Activated CD4-positive, alpha-beta T cell treated with anti-CD3 and anti-CD28 coated beads for 36 hours (primary cell): ENCODE measurements at regions not wholly inside any gene's neighbourhood (a gene's known extent, or its start where the extent isn't known, plus 50 kb on each side); places are given as distances from the start of the nearest gene placed in this dataset.
A peak's percentile ranks its signal among the peaks of the same experiment; 100 is the strongest.

Experiments
- ATAC-seq: fragments of 200-7000 bp; cut with Tn5 transposase; one replicate; pipeline ENCODE4 v1.10.0; 2021; ENCODE audit warnings: mild to moderate bottlenecking, moderate library complexity
- CTCF ChIA-PET: fragments of 350-600 bp; sonication (Branson Sonifier 250); formaldehyde crosslinking; loops from one replicate; lab custom pipeline; 2021; ENCODE audit warnings: antibody characterized with exemption; lab: Charles Lee
- POLR2A ChIA-PET: fragments of 350-600 bp; sonication (Branson Sonifier 250); formaldehyde crosslinking; loops from one replicate; lab custom pipeline; 2021; ENCODE audit warnings: antibody characterized with exemption, inconsistent platforms; lab: Charles Lee
- DNase-seq: peaks from one replicate; pipeline ENCODE4 v3.0.0-alpha.2; 2020
- H3K27ac Mint-ChIP-seq: one replicate; pipeline ENCODE4 v1.8.0; 2021; ENCODE audit warnings: mixed read lengths
- H3K27me3 Mint-ChIP-seq: one replicate; pipeline ENCODE4 v1.8.0; 2021; ENCODE audit warnings: mixed read lengths
- H3K36me3 Mint-ChIP-seq: one replicate; pipeline ENCODE4 v1.8.0; 2021; ENCODE audit warnings: low read depth, mixed read lengths
- H3K4me1 Mint-ChIP-seq: one replicate; pipeline ENCODE4 v1.8.0; 2021; ENCODE audit warnings: mixed read lengths
- H3K4me3 Mint-ChIP-seq: one replicate; pipeline ENCODE4 v1.8.0; 2021; ENCODE audit warnings: mild to moderate bottlenecking, moderate library complexity, mixed read lengths
- H3K9me3 Mint-ChIP-seq: one replicate; pipeline ENCODE4 v1.8.0; 2021; ENCODE audit warnings: low read depth, mixed read lengths
- intact Hi-C, 2 experiments: fragments of 100-400 bp; cut with DNase I in 1 of 2; cut with micrococcal nuclease in 1 of 2; formaldehyde crosslinking; loops; one replicate each; pipeline versions ENCODE4 v1.14.2 to v1.15.1; 2022 to 2024; cut with DNase I, micrococcal nuclease

- POLR2A ChIA-PET, result no interaction called here
- no peak overlapping the region for H3K27ac Mint-ChIP-seq
- no peaks in the 10 kb centered on the region for H3K9me3 Mint-ChIP-seq
- no peak for DNase-seq
- CTCF ChIA-PET, result interaction anchor here (0.8 kb wide), 1 partner anchor 94 kb away, joined by 5 read pairs; no protein-coding TSS in a partner anchor
- intact Hi-C loops, result no loop called here
- peaks cover 8% of the 10 kb centered on the region for H3K27me3 Mint-ChIP-seq
- H3K4me1 Mint-ChIP-seq, result no peaks in the 10 kb centered on the region
- ATAC-seq, result no peak
- no peak overlapping the region for H3K4me3 Mint-ChIP-seq
- H3K36me3 Mint-ChIP-seq, result no peaks in the 10 kb centered on the region
Measured at GRCh38 chr3:132189601-132190000, 127.6 kb upstream of the ACP3 start.

GRCh38 chr3:132196113-132196512 is 121.1 kb upstream of the ACP3 start:
- intact Hi-C loops, result no loop called here
- Mint-ChIP-seq H3K27ac (no peak overlapping the region), H3K27me3 (peaks cover 4% of the 10 kb centered on the region), H3K4me3 (no peak overlapping the region), H3K36me3 (no peaks in the 10 kb centered on the region), H3K9me3 (no peaks in the 10 kb centered on the region), H3K4me1 (no peaks in the 10 kb centered on the region)
- DNase-seq, result no peak
- no peak for ATAC-seq
- ChIA-PET POLR2A (no interaction called here), CTCF (no interaction called here)

- ATAC-seq, result no peak
- DNase-seq, result no peak
- ChIA-PET CTCF (no interaction called here), POLR2A (no interaction called here)
- Mint-ChIP-seq H3K36me3 (no peaks in the 10 kb centered on the region), H3K4me3 (no peak overlapping the region), H3K27ac (no peak overlapping the region), H3K4me1 (no peaks in the 10 kb centered on the region), H3K27me3 (peaks cover 4% of the 10 kb centered on the region), H3K9me3 (no peaks in the 10 kb centered on the region)
- intact Hi-C loops, result no loop called here
Measured at GRCh38 chr3:132198516-132198915, 118.7 kb upstream of the ACP3 start.

DNA sequence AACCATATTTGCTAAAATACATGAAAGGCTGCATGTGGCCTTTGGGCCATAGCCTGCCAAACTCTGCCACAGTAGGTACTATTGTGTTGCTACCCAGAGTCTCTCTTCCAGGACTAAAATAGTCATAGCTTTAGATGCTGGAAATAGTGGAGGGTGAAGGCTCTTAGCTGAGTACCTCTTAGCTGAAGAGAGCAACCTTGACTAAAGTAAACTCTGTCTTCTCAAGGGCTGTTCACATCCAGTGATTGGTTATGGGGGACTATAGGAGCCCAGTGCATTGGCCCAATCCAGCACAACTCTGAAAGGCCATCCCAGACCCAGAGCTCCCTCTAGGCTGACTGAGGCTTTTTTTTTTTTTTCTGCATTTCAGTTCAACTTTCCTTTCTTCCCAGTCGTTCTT is 117.8 kb upstream of the ACP3 start:
- no peak for ATAC-seq
- H3K27ac Mint-ChIP-seq, result no peak overlapping the region
- no peak for DNase-seq
- POLR2A ChIA-PET, result no interaction called here
- no peaks in the 10 kb centered on the region for H3K36me3 Mint-ChIP-seq
- H3K27me3 Mint-ChIP-seq, result peaks cover 2% of the 10 kb centered on the region
- H3K4me3 Mint-ChIP-seq, result no peak overlapping the region
- H3K9me3 Mint-ChIP-seq, result no peaks in the 10 kb centered on the region
- intact Hi-C loops, result no loop called here
- CTCF ChIA-PET, result interaction anchor here (0.7 to 1.0 kb wide), 2 partner anchors 17 to 27 kb away, joined by 3 to 5 read pairs; no protein-coding TSS in a partner anchor
- no peaks in the 10 kb centered on the region for H3K4me1 Mint-ChIP-seq

DNA sequence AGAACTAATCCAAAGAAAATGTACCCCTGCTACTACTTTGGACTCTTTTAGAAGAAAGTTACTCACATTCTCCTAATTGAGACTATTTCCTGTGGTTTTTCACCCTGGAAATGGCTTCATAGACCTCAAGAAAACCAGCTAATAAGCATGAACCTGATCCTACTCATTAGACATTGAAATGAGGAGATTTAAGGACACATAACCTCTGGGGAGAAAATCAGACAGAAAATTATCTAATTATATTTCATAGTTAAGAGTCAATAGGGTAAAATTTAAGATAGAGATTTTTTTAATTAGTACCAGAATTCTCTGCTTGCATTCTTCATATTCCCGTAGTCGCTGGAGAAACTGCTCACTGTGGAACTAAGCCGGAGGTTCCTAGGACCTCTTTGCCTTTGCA is 114.6 kb upstream of the ACP3 start:
- no peak for ATAC-seq
- intact Hi-C loops, result loop anchor here in 1 of 2 experiments (5.0 kb wide), 1 partner anchor 50 kb away; no protein-coding TSS in a partner anchor
- DNase-seq, result no peak
- no peaks in the 10 kb centered on the region for H3K9me3 Mint-ChIP-seq
- H3K27ac Mint-ChIP-seq, result no peak overlapping the region
- peaks cover 2% of the 10 kb centered on the region for H3K27me3 Mint-ChIP-seq
- ChIA-PET CTCF (no interaction called here), POLR2A (no interaction called here)
- no peaks in the 10 kb centered on the region for H3K4me1 Mint-ChIP-seq
- no peak overlapping the region for H3K4me3 Mint-ChIP-seq
- no peaks in the 10 kb centered on the region for H3K36me3 Mint-ChIP-seq

DNA sequence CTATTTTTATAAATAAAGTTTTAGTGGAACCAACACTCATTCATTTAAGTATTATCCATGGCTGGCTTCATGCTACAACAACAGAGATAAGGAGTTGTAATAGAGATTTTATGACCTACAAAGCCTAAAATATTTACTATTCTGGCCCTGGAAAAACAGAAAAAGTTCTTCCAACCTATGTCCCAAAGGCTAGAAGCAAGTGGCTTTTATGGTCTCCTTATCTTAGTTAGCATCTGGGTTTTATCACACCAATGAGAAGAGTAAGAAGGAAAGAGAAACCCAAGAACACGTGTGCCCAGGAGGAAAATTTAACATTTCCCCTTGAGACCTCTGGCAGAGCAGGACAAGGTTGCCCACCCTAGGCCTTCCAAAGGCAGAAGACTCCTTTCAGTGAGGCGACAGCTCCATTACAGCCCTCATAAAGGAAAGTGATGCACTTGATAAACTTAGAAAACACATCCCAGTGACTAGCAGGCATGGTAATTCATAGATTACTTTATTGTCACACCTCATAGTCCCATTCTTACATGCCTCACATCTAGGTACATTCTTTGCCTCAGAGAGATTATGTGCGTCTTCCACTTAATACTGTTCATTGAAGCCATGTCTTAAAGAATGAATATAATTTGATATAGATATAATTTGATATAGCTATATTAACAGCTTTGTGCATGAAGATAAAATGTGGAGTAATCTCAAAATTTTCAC is 113.2 kb upstream of the ACP3 start:
- POLR2A ChIA-PET, result no interaction called here
- CTCF ChIA-PET, result no interaction called here
- DNase-seq (no peak), ATAC-seq (no peak)
- H3K36me3 Mint-ChIP-seq, result no peaks in the 10 kb centered on the region
- no peaks in the 10 kb centered on the region for H3K4me1 Mint-ChIP-seq
- no peak overlapping the region for H3K4me3 Mint-ChIP-seq
- H3K9me3 Mint-ChIP-seq, result no peaks in the 10 kb centered on the region
- intact Hi-C loops, result loop anchor here in 1 of 2 experiments (5.0 kb wide), 1 partner anchor 52 kb away; no protein-coding TSS in a partner anchor
- H3K27ac Mint-ChIP-seq, result no peak overlapping the region
- peaks cover 5% of the 10 kb centered on the region for H3K27me3 Mint-ChIP-seq

GRCh38 chr3:132205609-132206008 is 111.6 kb upstream of the ACP3 start:
- H3K36me3 Mint-ChIP-seq, result no peaks in the 10 kb centered on the region
- DNase-seq, result no peak
- peaks cover 8% of the 10 kb centered on the region for H3K27me3 Mint-ChIP-seq
- H3K9me3 Mint-ChIP-seq, result no peaks in the 10 kb centered on the region
- no peak overlapping the region for H3K4me3 Mint-ChIP-seq
- POLR2A ChIA-PET, result no interaction called here
- H3K4me1 Mint-ChIP-seq, result no peaks in the 10 kb centered on the region
- H3K27ac Mint-ChIP-seq, result no peak overlapping the region
- CTCF ChIA-PET, result no interaction called here
- intact Hi-C loops, result no loop called here
- ATAC-seq, result no peak

DNA sequence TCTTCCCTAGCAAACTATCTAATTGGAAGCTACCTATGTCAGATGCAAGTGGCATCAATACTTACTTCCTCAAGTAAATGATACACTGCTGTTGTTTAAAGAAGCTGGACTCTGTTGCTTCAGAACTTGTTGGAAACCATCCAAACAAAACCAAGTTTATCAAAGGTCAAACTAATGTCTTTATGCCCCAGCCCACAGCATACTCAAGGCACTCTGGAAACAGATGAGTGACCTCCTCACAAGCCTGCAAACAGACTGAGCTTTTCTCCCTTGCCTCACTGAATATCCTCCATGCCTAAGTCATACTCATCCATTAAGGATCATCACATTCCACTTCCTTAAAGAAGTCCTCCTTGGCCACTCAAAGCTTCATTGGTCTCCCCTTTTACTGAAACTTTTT is 107.4 kb upstream of the ACP3 start:
- POLR2A ChIA-PET, result no interaction called here
- ATAC-seq (no peak), DNase-seq (no peak)
- intact Hi-C loops, result no loop called here
- H3K27me3 Mint-ChIP-seq, result peaks cover 19% of the 10 kb centered on the region
- no peak overlapping the region for H3K4me3 Mint-ChIP-seq
- H3K36me3 Mint-ChIP-seq, result no peaks in the 10 kb centered on the region
- H3K9me3 Mint-ChIP-seq, result no peaks in the 10 kb centered on the region
- no peaks in the 10 kb centered on the region for H3K4me1 Mint-ChIP-seq
- CTCF ChIA-PET, result interaction anchor here (1.1 to 1.3 kb wide), 2 partner anchors 414 to 1176 kb away, joined by 3 to 6 read pairs; no protein-coding TSS in a partner anchor
- H3K27ac Mint-ChIP-seq, result no peak overlapping the region

GRCh38 chr3:132210476-132211346 is 106.5 kb upstream of the ACP3 start:
- H3K27ac Mint-ChIP-seq, result no peak overlapping the region
- DNase-seq, result peak; percentile 47
- no peaks in the 10 kb centered on the region for H3K9me3 Mint-ChIP-seq
- H3K4me1 Mint-ChIP-seq, result no peaks in the 10 kb centered on the region
- ATAC-seq, result no peak
- peaks cover 17% of the 10 kb centered on the region for H3K27me3 Mint-ChIP-seq
- no peaks in the 10 kb centered on the region for H3K36me3 Mint-ChIP-seq
- intact Hi-C loops, result no loop called here
- no peak overlapping the region for H3K4me3 Mint-ChIP-seq
- CTCF ChIA-PET, result interaction anchor here (0.8 to 1.5 kb wide), 6 partner anchors 21 to 1177 kb away, joined by 3 to 6 read pairs (median 3); partner anchors contain the start of gene CPNE4
- POLR2A ChIA-PET, result no interaction called here

DNA sequence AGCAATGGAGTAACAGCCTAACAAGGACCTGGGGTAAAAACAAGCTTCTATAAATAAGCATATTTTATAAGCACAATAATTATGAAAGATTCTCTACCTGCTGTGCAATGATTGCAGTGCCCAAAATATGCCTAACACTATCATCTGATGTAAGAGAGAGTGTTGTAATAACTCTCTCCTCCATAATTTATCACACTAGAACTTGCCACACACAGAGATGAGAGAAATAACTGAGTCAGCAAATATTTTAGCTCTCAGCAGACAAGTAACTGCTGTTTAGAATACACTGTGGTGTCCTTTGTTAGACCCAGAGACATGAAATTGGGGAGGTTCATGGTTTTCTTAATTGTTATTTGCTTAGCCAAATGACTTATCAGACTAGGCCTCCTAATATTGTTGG is 105.3 kb upstream of the ACP3 start:
- ATAC-seq (no peak), DNase-seq (no peak)
- intact Hi-C loops, result no loop called here
- ChIA-PET POLR2A (no interaction called here), CTCF (no interaction called here)
- H3K36me3 Mint-ChIP-seq, result no peaks in the 10 kb centered on the region
- no peak overlapping the region for H3K27ac Mint-ChIP-seq
- no peak overlapping the region for H3K4me3 Mint-ChIP-seq
- no peaks in the 10 kb centered on the region for H3K4me1 Mint-ChIP-seq
- peaks cover 19% of the 10 kb centered on the region for H3K27me3 Mint-ChIP-seq
- no peaks in the 10 kb centered on the region for H3K9me3 Mint-ChIP-seq

DNA sequence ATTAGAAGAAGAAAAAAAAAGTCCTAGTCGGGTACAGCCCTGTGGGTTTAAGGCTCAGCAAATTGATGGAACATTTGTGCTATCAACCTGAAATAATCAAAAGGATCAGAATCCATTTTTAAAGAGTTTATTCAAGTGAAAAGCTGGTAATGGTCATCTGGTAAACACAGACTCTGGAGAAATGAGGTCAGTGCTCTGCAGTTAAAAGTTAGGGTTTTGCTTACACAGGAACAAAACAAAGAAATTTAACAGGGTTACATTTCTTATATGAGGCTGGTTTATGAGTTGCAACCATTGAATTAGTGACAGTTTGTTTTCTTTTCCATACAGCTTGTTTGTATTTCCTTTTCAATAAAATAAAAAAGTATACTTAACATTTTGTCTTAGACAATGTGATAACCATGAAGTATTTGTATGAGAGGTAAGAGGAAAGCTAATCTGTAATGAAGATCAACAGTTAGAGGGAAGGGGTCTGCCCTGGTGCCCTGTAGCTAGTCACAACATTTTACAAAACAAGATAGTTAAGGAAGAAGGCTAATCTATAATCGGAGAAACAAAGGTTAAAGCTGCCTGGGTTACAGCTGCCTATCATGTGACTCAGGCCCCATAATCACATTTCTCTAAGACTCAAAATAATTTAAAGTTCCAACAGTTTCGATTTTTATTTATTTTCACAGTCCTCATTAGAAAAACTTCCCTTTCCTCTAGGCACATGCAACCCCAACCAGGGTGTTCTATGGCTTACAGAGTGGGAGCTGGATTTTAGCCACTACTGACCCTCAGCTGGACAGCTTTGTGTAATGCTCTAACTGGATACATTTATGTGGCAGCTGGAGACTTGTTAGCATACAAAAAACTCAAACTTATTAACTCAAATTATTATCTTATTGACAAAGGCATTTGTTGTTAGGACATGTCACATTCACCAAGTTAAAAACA is 98.1 kb upstream of the ACP3 start:
- ChIA-PET POLR2A (no interaction called here), CTCF (no interaction called here)
- no peak for ATAC-seq
- intact Hi-C loops, result no loop called here
- H3K27ac Mint-ChIP-seq, result no peak overlapping the region
- no peak overlapping the region for H3K4me3 Mint-ChIP-seq
- DNase-seq, result no peak
- no peaks in the 10 kb centered on the region for H3K36me3 Mint-ChIP-seq
- H3K9me3 Mint-ChIP-seq, result no peaks in the 10 kb centered on the region
- no peaks in the 10 kb centered on the region for H3K4me1 Mint-ChIP-seq
- H3K27me3 Mint-ChIP-seq, result peaks cover 2% of the 10 kb centered on the region
